ENCODE measurements at regions not wholly inside any gene's neighbourhood (a gene's known extent, or its start where the extent isn't known, plus 50 kb on each side); places are given as distances from the start of the nearest gene placed in this dataset.
"Not testable (repeated sequence)": the region's sequence is repeated elsewhere in the genome, so short reads cannot be mapped to it uniquely, and the experiment has no call there.

- no peak for DNase-seq
Observed at GRCh38 chr3:105285653-105286241, 81.0 kb upstream of the ALCAM start.

- no peak for DNase-seq
Observed at GRCh38 chr3:105293441-105293840, 73.3 kb upstream of the ALCAM start.

GRCh38 chr3:105296182-105296822 lies 70.4 kb upstream of the ALCAM start:
- not testable (repeated sequence) for DNase-seq

GRCh38 chr3:105304487-105304886 lies 62.2 kb upstream of the ALCAM start:
- no peak for DNase-seq

GRCh38 chr3:105315144-105315543 lies 51.6 kb upstream of the ALCAM start:
- DNase-seq: no peak

- no peak for DNase-seq
Observed at GRCh38 chr3:105315815-105316214, 50.9 kb upstream of the ALCAM start.

GRCh38 chr3:105316331-105316730 lies 50.4 kb upstream of the ALCAM start:
- DNase-seq: no peak
